Endothelial cell of umbilical vein (primary cell): ENCODE measurements at regions not wholly inside any gene's neighbourhood (a gene's known extent, or its start where the extent isn't known, plus 50 kb on each side); places are given as distances from the start of the nearest gene placed in this dataset.

Experiments
- BruUV-seq: library from RNA; stranded (reverse); fragments of 400-500 nt; replicated peaks from 2 replicates; lab custom pipeline; 2021; lab: Mats Ljungman, UMichigan
- CTCF ChIA-PET: fragments of 300-600, 350-600 bp; sonication (Branson Sonifier 250); formaldehyde crosslinking; loops from one replicate; lab custom pipeline; 2021; ENCODE audit warnings: antibody characterized with exemption, inconsistent platforms; lab: Charles Lee
- POLR2A ChIA-PET: fragments of 300-600, 350-600 bp; sonication (Branson Sonifier 250); formaldehyde crosslinking; loops from one replicate; lab custom pipeline; 2021; ENCODE audit warnings: antibody characterized with exemption, inconsistent platforms; lab: Charles Lee
- DNase-seq: peaks from one replicate; pipeline ENCODE4 v3.0.0-alpha.2; 2011; ENCODE audit warnings: low read depth, low spot score
- FAIRE-seq: peaks from 2 replicates; lab custom pipeline; 2011; peaks lifted over from hg19 to GRCh38; lab: Jason Lieb, UNC
- H2AFZ ChIP-seq: 2 replicates; pipeline ENCODE4 v1.6.0; 2012; ENCODE audit warnings: low read depth, low read length, control low read depth, inconsistent platforms
- H3K27ac ChIP-seq: 2 replicates; pipeline ENCODE4 v1.5.1; 2011; ENCODE audit warnings: low read depth, mild to moderate bottlenecking, control low read depth, low read length, moderate library complexity; ENCODE audit not compliant: insufficient read depth
- H3K27me3 ChIP-seq, 2 experiments: 2 replicates each; pipeline versions ENCODE4 v1.6.0 to v1.6.1; 2011; ENCODE audit warnings: low read length in 2 of 2, mixed read lengths in 1 of 2; ENCODE audit not compliant: control insufficient read depth in 2 of 2, insufficient read depth in 2 of 2
- H3K36me3 ChIP-seq, 2 experiments: 2 replicates in 1 of 2; 3 replicates in 1 of 2; pipeline ENCODE4 v1.5.1; 2011; ENCODE audit warnings: low read length in 2 of 2, mild to moderate bottlenecking in 1 of 2, moderate library complexity in 1 of 2; ENCODE audit not compliant: control insufficient read depth in 2 of 2, insufficient read depth in 2 of 2; ENCODE audit errors: extremely low read depth in 1 of 2
- H3K4me1 ChIP-seq: 3 replicates; pipeline ENCODE4 v1.5.1; 2011; ENCODE audit warnings: mild to moderate bottlenecking, low read length; ENCODE audit not compliant: control insufficient read depth, insufficient read depth; ENCODE audit errors: extremely low read depth
- H3K4me2 ChIP-seq: 2 replicates; pipeline ENCODE4 v1.6.1; 2011; ENCODE audit warnings: low read length, control low read depth, mixed read lengths; ENCODE audit not compliant: insufficient read depth
- H3K4me3 ChIP-seq, 3 experiments: fragments of 200-600 bp in 1 of 3; sonication (generic), shearing (Covaris generic) in 1 of 3; replicated peaks in 1 of 3; 2 replicates each; pipeline ENCODE4 v1.5.1; 2011 to 2016; ENCODE audit warnings: control low read depth in 3 of 3, low read length in 3 of 3, mild to moderate bottlenecking in 2 of 3, inconsistent platforms in 1 of 3, low read depth in 1 of 3, moderate library complexity in 1 of 3; ENCODE audit not compliant: insufficient read depth in 1 of 3
- H3K79me2 ChIP-seq: 2 replicates; pipeline ENCODE4 v1.6.0; 2012; ENCODE audit warnings: low read length, inconsistent platforms; ENCODE audit not compliant: control insufficient read depth, insufficient read depth
- H3K9ac ChIP-seq: replicated peaks from 2 replicates; pipeline ENCODE3; 2011; ENCODE audit warnings: low read length, control low read depth; ENCODE audit not compliant: insufficient read depth; ENCODE audit errors: extremely low read depth
- H3K9me1 ChIP-seq: replicated peaks from 3 replicates; pipeline ENCODE4 v1.6.0; 2011; ENCODE audit warnings: mild to moderate bottlenecking, low read length; ENCODE audit not compliant: control insufficient read depth, insufficient read depth; ENCODE audit errors: extremely low read depth
- H3K9me3 ChIP-seq: replicated peaks from 2 replicates; pipeline ENCODE4 v1.5.1; 2012; ENCODE audit warnings: low read length, inconsistent platforms; ENCODE audit not compliant: control insufficient read depth, insufficient read depth
- H4K20me1 ChIP-seq: replicated peaks from 2 replicates; pipeline ENCODE3; 2011; ENCODE audit warnings: mild to moderate bottlenecking, low read length; ENCODE audit not compliant: control insufficient read depth, insufficient read depth; ENCODE audit errors: extremely low read depth
- CTCF ChIP-seq, 2 donors: IDR thresholded peaks; 1 replicate in 1 of 2; 2 replicates in 1 of 2; pipeline ENCODE4 v1.5.1; 2011; ENCODE audit warnings: low read length in 2 of 2, mild to moderate bottlenecking in 2 of 2, moderate library complexity in 2 of 2, control low read depth in 1 of 2, inconsistent platforms in 1 of 2, low read depth in 1 of 2; ENCODE audit not compliant: insufficient read depth in 1 of 2; ENCODE audit errors: extremely low read depth in 1 of 2
- EZH2 ChIP-seq: IDR thresholded peaks from 2 replicates; pipeline ENCODE4 v1.6.1; 2012; ENCODE audit warnings: borderline replicate concordance, low read depth, mild to moderate bottlenecking, moderate library complexity, low read length, inconsistent platforms; ENCODE audit not compliant: severe bottlenecking
- FOS ChIP-seq: IDR thresholded peaks from 2 replicates; pipeline ENCODE4 v1.6.1; 2011; ENCODE audit warnings: mild to moderate bottlenecking, low read length, moderate library complexity, borderline replicate concordance; ENCODE audit not compliant: insufficient read depth
- GATA2 ChIP-seq: IDR thresholded peaks from 2 replicates; pipeline ENCODE4 v1.7.0; 2011; ENCODE audit warnings: low read depth, mild to moderate bottlenecking, moderate library complexity, mixed read lengths, low read length; ENCODE audit not compliant: insufficient read length, insufficient read depth
- JUN ChIP-seq: IDR thresholded peaks from 2 replicates; pipeline ENCODE4 v1.6.1; 2011; ENCODE audit warnings: borderline replicate concordance, low read depth; ENCODE audit not compliant: insufficient read length, insufficient read depth
- MAX ChIP-seq: IDR thresholded peaks from 2 replicates; pipeline ENCODE4 v1.6.1; 2011; ENCODE audit not compliant: insufficient read depth, insufficient read length
- MYC ChIP-seq: IDR thresholded peaks from one replicate; pipeline ENCODE4 v1.6.1; 2011; ENCODE audit warnings: mild to moderate bottlenecking, low read depth, low read length
- POLR2A ChIP-seq: IDR thresholded peaks from 2 replicates; pipeline ENCODE4 v1.6.1; 2012; ENCODE audit warnings: low read depth, mild to moderate bottlenecking, control low read depth, low read length
- POLR2AphosphoS5 ChIP-seq: IDR thresholded peaks from 2 replicates; pipeline ENCODE4 v1.6.1; 2012; ENCODE audit warnings: low read depth, mild to moderate bottlenecking, control low read depth, low read length, moderate library complexity; ENCODE audit not compliant: insufficient read depth
- dilution Hi-C: fragments of 300-500 bp; cut with MboI; formaldehyde crosslinking; loops from one replicate; pipeline ENCODE4 v1.15.0; 2019; ENCODE audit warnings: low sequenced_read_pairs; ENCODE audit not compliant: extremely low pct_ligation_motif_present
- intact Hi-C: fragments of 100-400 bp; cut with micrococcal nuclease; formaldehyde crosslinking; loops from one replicate; pipeline ENCODE4 v1.10.0; 2022

- Histone ChIP-seq H3K9me3 (no peaks in the 10 kb centered on the region), H2AFZ (no peak overlapping the region), H3K4me2 (no peak overlapping the region), H3K36me3 (no peaks in the 10 kb centered on the region), H4K20me1 (no peaks in the 10 kb centered on the region), H3K27ac (no peak overlapping the region), H3K9me1 (no peaks in the 10 kb centered on the region), H3K4me1 (no peaks in the 10 kb centered on the region), H3K9ac (no peak overlapping the region), H3K27me3 (peaks cover 6 to 14% of the 10 kb centered on the region in 2 experiments), H3K79me2 (no peaks in the 10 kb centered on the region), H3K4me3 (no peak overlapping the region)
- BruUV-seq: no TSS peak
- no peak for FAIRE-seq
- DNase-seq: no peak
- no peak for TF ChIP-seq GATA2
- TF ChIP-seq MYC: no peak
- TF ChIP-seq FOS: no peak
- no peak for TF ChIP-seq EZH2
- TF ChIP-seq CTCF (IDR thresholded peaks at IDR 0.05; ENCODE audit: extremely low read depth in 1 of 2, insufficient read depth in 1 of 2, low read depth in 1 of 2, low read length in 2 of 2): no peak
- TF ChIP-seq POLR2A: no peak
- no peak for TF ChIP-seq POLR2AphosphoS5
- no peak for TF ChIP-seq MAX
- TF ChIP-seq JUN: no peak
- intact Hi-C loops (no loop called here), dilution Hi-C loops (no loop called here)
- POLR2A ChIA-PET: no interaction called here
- CTCF ChIA-PET: interaction anchor here (1.6 to 3.0 kb wide), 2 partner anchors 9 to 13 kb away, joined by 7 to 10 read pairs; no protein-coding TSS in a partner anchor
Observed at GRCh38 chr14:65186951-65187350, 84.6 kb upstream of the MAX start.
